ENCODE measurements at regions not wholly inside any gene's neighbourhood (a gene's known extent, or its start where the extent isn't known, plus 50 kb on each side); places are given as distances from the start of the nearest gene placed in this dataset.

DNA sequence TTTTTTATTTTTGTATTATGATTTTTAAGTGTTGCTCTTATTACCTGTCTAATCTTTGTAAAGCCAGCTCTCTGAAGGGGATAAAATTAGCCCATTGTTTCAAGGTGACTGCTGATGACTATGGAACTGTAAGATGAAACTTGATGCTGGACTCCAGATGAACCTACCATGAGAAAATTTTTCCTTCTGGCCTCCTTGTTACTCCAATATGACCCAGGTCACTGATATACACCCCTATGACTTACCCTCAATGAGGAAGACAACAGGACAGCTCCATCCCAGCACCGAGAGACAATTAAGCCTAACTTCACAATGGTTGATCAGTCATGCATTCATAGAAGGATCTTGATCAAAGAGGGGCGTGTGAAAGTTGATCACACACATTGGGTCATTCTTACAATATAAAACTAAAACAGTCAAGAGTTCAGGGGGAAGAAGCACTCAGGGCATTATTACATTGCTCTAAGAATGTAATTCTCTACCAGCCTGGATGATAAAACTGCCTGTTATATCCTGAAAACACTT is 230.8 kb upstream of the AGTR2 start:
- H3K4ac ChIP-seq (ENCODE audit: low read depth, low read length): no peak overlapping the region
- H2AK5ac ChIP-seq (ENCODE audit: insufficient read length, low read length): no peak overlapping the region
- peaks cover 2% of the 10 kb centered on the region for H3K27me3 Mint-ChIP-seq (ENCODE audit: low read depth)
- H3K23me2 ChIP-seq (ENCODE audit: insufficient read length, low read depth, low read length, poor library complexity, severe bottlenecking): no peaks in the 10 kb centered on the region
- H3K4me1 Mint-ChIP-seq: peaks cover 43% of the 10 kb centered on the region in 2 experiments
- no peak overlapping the region for H3K27ac ChIP-seq (ENCODE audit: insufficient read length, low read depth, low read length)
- no peaks in the 10 kb centered on the region for H3K9me3 ChIP-seq (ENCODE audit: control insufficient read depth, low read depth, low read length)
- H3K27me3 ChIP-seq (ENCODE audit: insufficient read depth, low read length): no peaks in the 10 kb centered on the region
- no peak overlapping the region for H2AFZ ChIP-seq (ENCODE audit: low read length)
- no peak overlapping the region for H4K91ac ChIP-seq (ENCODE audit: insufficient read length, low read depth, low read length)
- H3K4me2 ChIP-seq (ENCODE audit: insufficient read depth, insufficient read length, low read length): no peak overlapping the region
- H4K8ac ChIP-seq (replicated peaks; ENCODE audit: insufficient read length, low read depth, low read length): no peak overlapping the region
- H3K9me3 Mint-ChIP-seq: peaks cover 23 to 45% of the 10 kb centered on the region in 2 experiments; a peak in 4 of 5 replicates
- H3K9ac ChIP-seq (ENCODE audit: extremely low read depth, insufficient read length, low read length): no peak overlapping the region
- H3K27ac Mint-ChIP-seq: no peak overlapping the region
- no peak overlapping the region for H3K4me3 Mint-ChIP-seq
- TF ChIP-seq CTCF (conservative IDR thresholded peaks at IDR 0.05): no peak
- H4K20me1 ChIP-seq (ENCODE audit: control insufficient read depth, insufficient read depth, insufficient read length): peaks cover 8% of the 10 kb centered on the region
- H4K5ac ChIP-seq (ENCODE audit: insufficient read length, low read depth, low read length): no peak overlapping the region
- H2BK12ac ChIP-seq (ENCODE audit: insufficient read length, low read depth, low read length): no peak overlapping the region
- no peak for DNase-seq
- H3K23ac ChIP-seq (ENCODE audit: insufficient read length, low read depth, low read length): no peak overlapping the region
- no peak overlapping the region for H2BK20ac ChIP-seq (ENCODE audit: low read depth, low read length, poor library complexity, severe bottlenecking)
- peaks cover 6% of the 10 kb centered on the region; the same call in 1 of the 2 replicates for H3K4me1 ChIP-seq (ENCODE audit: insufficient read depth, low read length)
- H2BK5ac ChIP-seq (ENCODE audit: insufficient read length, low read length): no peak overlapping the region
- peaks cover 13% of the 10 kb centered on the region for H3K79me1 ChIP-seq (ENCODE audit: insufficient read depth, low read depth, low read length, poor library complexity, severe bottlenecking)
- H2BK15ac ChIP-seq (ENCODE audit: low read depth, low read length): no peak overlapping the region
- no peak overlapping the region for H3K14ac ChIP-seq (ENCODE audit: insufficient read depth, low read length)
- H3T11ph ChIP-seq (ENCODE audit: low read length): no peak overlapping the region
- H2BK120ac ChIP-seq (ENCODE audit: low read depth, low read length, poor library complexity, severe bottlenecking): no peak overlapping the region
- H3K56ac ChIP-seq (ENCODE audit: insufficient read length, low read depth, low read length): no peak overlapping the region
- H3K36me3 Mint-ChIP-seq (ENCODE audit: insufficient read depth in 1 of 3, low read depth in 3 of 3): peaks cover 63 to 85% (median 79%) of the 10 kb centered on the region in 3 experiments
- WGBS (ENCODE audit: extremely low coverage, insufficient read length, low lambda C conversion rate): no CpG with 5 or more reads among the region's 2 CpGs
- peaks cover 3% of the 10 kb centered on the region; the same call in 1 of the 2 replicates for H3K79me2 ChIP-seq (ENCODE audit: insufficient read depth, low read length)
- no peak overlapping the region for H3K18ac ChIP-seq (ENCODE audit: insufficient read length, low read depth, low read length)
